Neural progenitor cell (in vitro differentiated cells): ENCODE measurements at regions not wholly inside any gene's neighbourhood (a gene's known extent, or its start where the extent isn't known, plus 50 kb on each side); places are given as distances from the start of the nearest gene placed in this dataset.

Experiments
- DNase-seq: peaks from one replicate; pipeline ENCODE4 v3.0.0-alpha.2; 2016; ENCODE audit warnings: low spot score
- H2AFZ ChIP-seq: fragments of 200-600 bp; sonication (generic); replicated peaks from 2 replicates; pipeline ENCODE4 v1.6.1; 2016; ENCODE audit warnings: antibody characterized with exemption
- H3F3A ChIP-seq: fragments of 200-600 bp; sonication (generic); 2 replicates; pipeline ENCODE4 v1.6.1; 2016; ENCODE audit warnings: antibody characterized with exemption, low read depth
- H3K27ac ChIP-seq: fragments of 200-600 bp; sonication (generic); 2 replicates; pipeline ENCODE4 v1.5.1; 2016; ENCODE audit warnings: mild to moderate bottlenecking
- H3K27me3 ChIP-seq: fragments of 200-600 bp; sonication (generic); 2 replicates; pipeline ENCODE4 v1.6.1; 2016; ENCODE audit warnings: mild to moderate bottlenecking, moderate library complexity
- H3K36me3 ChIP-seq: fragments of 200-600 bp; sonication (generic); 2 replicates; pipeline ENCODE4 v1.5.1; 2016
- H3K4me1 ChIP-seq: fragments of 200-600 bp; sonication (generic); 2 replicates; pipeline ENCODE4 v1.6.1; 2016; ENCODE audit warnings: mixed run types
- H3K4me2 ChIP-seq: fragments of 200-600 bp; sonication (generic); 2 replicates; pipeline ENCODE4 v1.6.1; 2016
- H3K4me3 ChIP-seq: fragments of 200-600 bp; sonication (generic); 2 replicates; pipeline ENCODE4 v1.5.1; 2016
- H3K79me2 ChIP-seq: fragments of 200-600 bp; sonication (generic); 2 replicates; pipeline ENCODE4 v1.6.1; 2016; ENCODE audit warnings: low read depth
- H3K9ac ChIP-seq: fragments of 200-600 bp; sonication (generic); 2 replicates; pipeline ENCODE4 v1.6.1; 2016
- H3K9me3 ChIP-seq: fragments of 200-600 bp; sonication (generic); 2 replicates; pipeline ENCODE4 v1.5.1; 2016; ENCODE audit warnings: low read depth
- H4K20me1 ChIP-seq: fragments of 200-600 bp; sonication (generic); 2 replicates; pipeline ENCODE4 v1.6.1; 2016; ENCODE audit warnings: low read depth
- H3K27ac Mint-ChIP-seq: 3 replicates; pipeline ENCODE4 v1.8.0; 2021; ENCODE audit warnings: mixed read lengths
- H3K27me3 Mint-ChIP-seq: 2 replicates; pipeline ENCODE4 v1.8.0; 2022; ENCODE audit warnings: low read depth, mild to moderate bottlenecking, inconsistent platforms, moderate library complexity, mixed read lengths; ENCODE audit not compliant: insufficient read depth
- H3K36me3 Mint-ChIP-seq: 3 replicates; pipeline ENCODE4 v1.8.0; 2021; ENCODE audit warnings: mixed read lengths
- H3K4me1 Mint-ChIP-seq: 3 replicates; pipeline ENCODE4 v1.8.0; 2021; ENCODE audit warnings: mixed read lengths
- H3K4me3 Mint-ChIP-seq: 3 replicates; pipeline ENCODE4 v1.8.0; 2021; ENCODE audit warnings: mild to moderate bottlenecking, moderate library complexity, mixed read lengths
- H3K9me3 Mint-ChIP-seq: 3 replicates; pipeline ENCODE4 v1.8.0; 2020; ENCODE audit warnings: mixed read lengths
- EZH2 ChIP-seq: fragments of 200-600 bp; sonication (generic); IDR thresholded peaks from 2 replicates; pipeline ENCODE4 v1.6.1; 2017; ENCODE audit warnings: antibody characterized with exemption, mild to moderate bottlenecking, moderate library complexity
- EZH2phosphoT487 ChIP-seq: fragments of 200-600 bp; sonication (generic); IDR thresholded peaks from 2 replicates; pipeline ENCODE4 v1.6.1; 2017; ENCODE audit warnings: antibody characterized with exemption
- TF ChIP-seq, protein P1 (sequence below): fragments of 200-600 bp; sonication (generic); IDR thresholded peaks from 2 replicates; pipeline ENCODE4 v1.5.1; 2017; ENCODE audit warnings: antibody characterized with exemption, mild to moderate bottlenecking

DNA sequence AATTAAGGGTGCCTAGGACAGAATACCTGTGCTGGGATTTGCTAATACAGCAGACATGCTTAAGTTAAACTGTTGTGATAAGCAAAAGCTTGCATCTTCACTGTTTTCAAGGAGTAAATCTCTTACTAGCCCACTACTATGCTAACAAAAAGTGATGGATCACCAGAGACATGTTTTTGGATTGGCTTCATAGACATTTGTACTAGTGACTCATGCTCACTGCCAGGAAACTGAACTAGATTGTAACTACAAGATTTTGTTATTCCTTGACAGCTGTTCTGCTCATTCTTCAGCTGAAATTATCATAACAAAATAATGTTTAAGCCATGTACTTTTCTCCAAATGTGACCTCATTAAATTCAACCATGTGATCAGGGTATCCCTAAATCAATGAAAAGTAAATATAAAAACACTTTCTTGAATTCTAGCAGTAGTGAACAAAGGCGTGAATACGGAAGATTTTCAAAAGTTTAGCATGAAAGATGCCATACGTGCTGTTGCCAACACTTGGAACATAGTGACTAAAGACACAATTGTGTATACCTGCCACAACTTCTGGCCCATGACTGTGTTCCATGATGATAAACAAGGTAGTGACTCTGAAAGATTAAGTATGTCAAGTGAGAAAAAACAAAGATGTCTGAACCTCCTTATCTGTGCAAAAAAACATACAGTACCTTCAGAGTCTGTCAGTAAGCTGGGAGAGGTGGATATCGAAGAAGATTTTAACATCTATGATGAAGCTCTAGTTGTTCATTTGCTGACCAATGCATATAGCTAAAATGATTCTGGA is 154.0 kb downstream of the BTC start:
- Mint-ChIP-seq H3K27me3 (no peaks in the 10 kb centered on the region), H3K36me3 (no peaks in the 10 kb centered on the region), H3K9me3 (no peaks in the 10 kb centered on the region), H3K27ac (no peak overlapping the region), H3K4me3 (no peak overlapping the region), H3K4me1 (no peaks in the 10 kb centered on the region)
- TF ChIP-seq EZH2 (no peak), EZH2phosphoT487 (no peak)
- TF ChIP-seq, protein P1, sequence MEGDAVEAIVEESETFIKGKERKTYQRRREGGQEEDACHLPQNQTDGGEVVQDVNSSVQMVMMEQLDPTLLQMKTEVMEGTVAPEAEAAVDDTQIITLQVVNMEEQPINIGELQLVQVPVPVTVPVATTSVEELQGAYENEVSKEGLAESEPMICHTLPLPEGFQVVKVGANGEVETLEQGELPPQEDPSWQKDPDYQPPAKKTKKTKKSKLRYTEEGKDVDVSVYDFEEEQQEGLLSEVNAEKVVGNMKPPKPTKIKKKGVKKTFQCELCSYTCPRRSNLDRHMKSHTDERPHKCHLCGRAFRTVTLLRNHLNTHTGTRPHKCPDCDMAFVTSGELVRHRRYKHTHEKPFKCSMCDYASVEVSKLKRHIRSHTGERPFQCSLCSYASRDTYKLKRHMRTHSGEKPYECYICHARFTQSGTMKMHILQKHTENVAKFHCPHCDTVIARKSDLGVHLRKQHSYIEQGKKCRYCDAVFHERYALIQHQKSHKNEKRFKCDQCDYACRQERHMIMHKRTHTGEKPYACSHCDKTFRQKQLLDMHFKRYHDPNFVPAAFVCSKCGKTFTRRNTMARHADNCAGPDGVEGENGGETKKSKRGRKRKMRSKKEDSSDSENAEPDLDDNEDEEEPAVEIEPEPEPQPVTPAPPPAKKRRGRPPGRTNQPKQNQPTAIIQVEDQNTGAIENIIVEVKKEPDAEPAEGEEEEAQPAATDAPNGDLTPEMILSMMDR = no peak
- no peak for DNase-seq
- H3K27me3 ChIP-seq = no peaks in the 10 kb centered on the region
- no peak overlapping the region for H2AFZ ChIP-seq
- H4K20me1 ChIP-seq = no peaks in the 10 kb centered on the region
- no peak overlapping the region for H3K9ac ChIP-seq
- no peak overlapping the region for H3K27ac ChIP-seq
- no peaks in the 10 kb centered on the region for H3K36me3 ChIP-seq
- no peak overlapping the region for H3K4me3 ChIP-seq
- H3K4me1 ChIP-seq = no peaks in the 10 kb centered on the region
- no peaks in the 10 kb centered on the region for H3K79me2 ChIP-seq
- no peaks in the 10 kb centered on the region for H3F3A ChIP-seq
- H3K4me2 ChIP-seq = no peak overlapping the region
- peaks cover 8% of the 10 kb centered on the region for H3K9me3 ChIP-seq

- H3K36me3 ChIP-seq = no peaks in the 10 kb centered on the region
- no peak overlapping the region for H2AFZ ChIP-seq
- no peak for TF ChIP-seq EZH2
- no peaks in the 10 kb centered on the region for H4K20me1 ChIP-seq
- no peaks in the 10 kb centered on the region for H3K36me3 Mint-ChIP-seq
- H3K9ac ChIP-seq = no peak overlapping the region
- peaks cover 2% of the 10 kb centered on the region for H3K9me3 Mint-ChIP-seq
- no peak overlapping the region for H3K4me3 Mint-ChIP-seq
- no peak overlapping the region for H3K27ac ChIP-seq
- DNase-seq = no peak
- H3K79me2 ChIP-seq = no peaks in the 10 kb centered on the region
- no peaks in the 10 kb centered on the region for H3K4me1 Mint-ChIP-seq
- no peaks in the 10 kb centered on the region for H3K27me3 Mint-ChIP-seq
- H3K27me3 ChIP-seq = no peaks in the 10 kb centered on the region
- H3K4me2 ChIP-seq = no peak overlapping the region
- no peak overlapping the region for H3K27ac Mint-ChIP-seq
- H3K4me3 ChIP-seq = no peak overlapping the region
- peaks cover 8% of the 10 kb centered on the region for H3K9me3 ChIP-seq
- no peaks in the 10 kb centered on the region for H3K4me1 ChIP-seq
- H3F3A ChIP-seq = no peaks in the 10 kb centered on the region
These were observed 152.3 kb downstream of the BTC start for GRCh38 chr4:74642006-74642405.

GRCh38 chr4:74649193-74649592 is 145.1 kb downstream of the BTC start:
- H3K9me3 Mint-ChIP-seq = peaks cover 2% of the 10 kb centered on the region
- Histone ChIP-seq H3K79me2 (no peaks in the 10 kb centered on the region), H3K27me3 (no peaks in the 10 kb centered on the region)

More at GRCh38 chr4:74649193-74649592, 145.1 kb downstream of the BTC start:
- H3K27ac Mint-ChIP-seq = no peak overlapping the region
- H3K4me1 Mint-ChIP-seq = no peaks in the 10 kb centered on the region
- H3K36me3 ChIP-seq = no peaks in the 10 kb centered on the region
- H4K20me1 ChIP-seq = no peaks in the 10 kb centered on the region
- no peaks in the 10 kb centered on the region for H3F3A ChIP-seq
- H2AFZ ChIP-seq = no peak overlapping the region
- no peak overlapping the region for H3K4me3 Mint-ChIP-seq
- no peak overlapping the region for H3K4me3 ChIP-seq
- H3K9me3 ChIP-seq = peaks cover 8% of the 10 kb centered on the region
- H3K27me3 Mint-ChIP-seq = no peaks in the 10 kb centered on the region
- H3K4me2 ChIP-seq = no peak overlapping the region
- H3K4me1 ChIP-seq = no peaks in the 10 kb centered on the region
- no peak for TF ChIP-seq EZH2phosphoT487
- TF ChIP-seq, protein P1 = no peak
- no peak for TF ChIP-seq EZH2
- no peak overlapping the region for H3K27ac ChIP-seq
- no peak for DNase-seq
- H3K36me3 Mint-ChIP-seq = no peaks in the 10 kb centered on the region
- no peak overlapping the region for H3K9ac ChIP-seq
